HUES6 (cell line): ENCODE measurements at regions not wholly inside any gene's neighbourhood (a gene's known extent, or its start where the extent isn't known, plus 50 kb on each side); places are given as distances from the start of the nearest gene placed in this dataset.

Source experiments
- H3K27ac ChIP-seq: 2 replicates; pipeline ENCODE4 v1.7.0; 2013; ENCODE audit warnings: low read depth, mild to moderate bottlenecking, low read length, inconsistent platforms
- H3K27me3 ChIP-seq: 2 replicates; pipeline ENCODE4 v1.6.1; 2013; ENCODE audit warnings: low read length; ENCODE audit not compliant: control insufficient read depth, insufficient read depth
- H3K36me3 ChIP-seq: 2 replicates; pipeline ENCODE4 v1.6.1; 2013; ENCODE audit warnings: low read length; ENCODE audit not compliant: control insufficient read depth, insufficient read depth
- H3K4me1 ChIP-seq: 2 replicates; pipeline ENCODE4 v1.6.1; 2013; ENCODE audit warnings: low read length; ENCODE audit not compliant: control insufficient read depth, insufficient read depth
- H3K4me3 ChIP-seq: 2 replicates; pipeline ENCODE4 v1.5.1; 2013; ENCODE audit warnings: low read depth, low read length
- H3K9ac ChIP-seq: one replicate; pipeline ENCODE4 v1.6.1; 2013; ENCODE audit warnings: mild to moderate bottlenecking, low read length
- H3K9me3 ChIP-seq: 2 replicates; pipeline ENCODE4 v1.6.1; 2013; ENCODE audit warnings: low read depth, low read length; ENCODE audit not compliant: control insufficient read depth, insufficient read depth

- H3K4me1 ChIP-seq, result peaks cover 5% of the 10 kb centered on the region; the same call in 1 of the 2 replicates
- no peaks in the 10 kb centered on the region for H3K27me3 ChIP-seq
- H3K9me3 ChIP-seq, result no peaks in the 10 kb centered on the region; the same call in 1 of the 2 replicates
- no peak overlapping the region for H3K9ac ChIP-seq
- H3K4me3 ChIP-seq, result no peak overlapping the region
- H3K27ac ChIP-seq, result no peak overlapping the region
- H3K36me3 ChIP-seq, result no peaks in the 10 kb centered on the region
Observed at GRCh38 chr2:7444626-7445025, 527.4 kb downstream of the RNF144A start.

- Histone ChIP-seq H3K27ac (no peak overlapping the region), H3K36me3 (no peaks in the 10 kb centered on the region), H3K9ac (no peak overlapping the region), H3K9me3 (no peaks in the 10 kb centered on the region), H3K4me3 (no peak overlapping the region), H3K4me1 (peaks cover 10% of the 10 kb centered on the region), H3K27me3 (no peaks in the 10 kb centered on the region)
Observed at GRCh38 chr2:7448578-7449264, 531.5 kb downstream of the RNF144A start.

- H3K9ac ChIP-seq, result no peak overlapping the region
- H3K4me1 ChIP-seq, result peaks cover 10% of the 10 kb centered on the region
- no peaks in the 10 kb centered on the region for H3K9me3 ChIP-seq
- H3K36me3 ChIP-seq, result no peaks in the 10 kb centered on the region
- no peak overlapping the region for H3K4me3 ChIP-seq
- no peak overlapping the region for H3K27ac ChIP-seq
- H3K27me3 ChIP-seq, result no peaks in the 10 kb centered on the region
Observed at GRCh38 chr2:7449298-7449697, 532.1 kb downstream of the RNF144A start.

GRCh38 chr2:7450188-7450832, 533.1 kb downstream of the RNF144A start:
- H3K4me3 ChIP-seq, result no peak overlapping the region
- H3K9ac ChIP-seq, result no peak overlapping the region
- H3K27me3 ChIP-seq, result no peaks in the 10 kb centered on the region
- H3K27ac ChIP-seq, result no peak overlapping the region
- H3K9me3 ChIP-seq, result no peaks in the 10 kb centered on the region
- peaks cover 10% of the 10 kb centered on the region for H3K4me1 ChIP-seq
- H3K36me3 ChIP-seq, result no peaks in the 10 kb centered on the region

- Histone ChIP-seq H3K9ac (no peak overlapping the region), H3K4me1 (peaks cover 10% of the 10 kb centered on the region), H3K27ac (no peak overlapping the region), H3K4me3 (no peak overlapping the region), H3K9me3 (no peaks in the 10 kb centered on the region), H3K27me3 (no peaks in the 10 kb centered on the region), H3K36me3 (no peaks in the 10 kb centered on the region)
Observed at GRCh38 chr2:7450833-7451190, 533.6 kb downstream of the RNF144A start.

- no peaks in the 10 kb centered on the region for H3K36me3 ChIP-seq
- H3K27me3 ChIP-seq, result no peaks in the 10 kb centered on the region
- H3K9me3 ChIP-seq, result no peaks in the 10 kb centered on the region
- no peak overlapping the region for H3K9ac ChIP-seq
- peaks cover 16% of the 10 kb centered on the region for H3K4me1 ChIP-seq
- no peak overlapping the region for H3K4me3 ChIP-seq
- no peak overlapping the region for H3K27ac ChIP-seq
Observed at GRCh38 chr2:7452110-7452876, 535.1 kb downstream of the RNF144A start.

GRCh38 chr2:7454592-7454991, 537.4 kb downstream of the RNF144A start:
- Histone ChIP-seq H3K27me3 (no peaks in the 10 kb centered on the region), H3K36me3 (no peaks in the 10 kb centered on the region), H3K9ac (no peak overlapping the region), H3K27ac (no peak overlapping the region), H3K4me3 (no peak overlapping the region), H3K4me1 (peaks cover 11% of the 10 kb centered on the region), H3K9me3 (no peaks in the 10 kb centered on the region)

GRCh38 chr2:7456762-7457161, 539.5 kb downstream of the RNF144A start:
- H3K27ac ChIP-seq, result no peak overlapping the region
- H3K27me3 ChIP-seq, result no peaks in the 10 kb centered on the region
- H3K4me1 ChIP-seq, result peaks cover 10% of the 10 kb centered on the region
- no peak overlapping the region for H3K4me3 ChIP-seq
- no peaks in the 10 kb centered on the region for H3K36me3 ChIP-seq
- no peak overlapping the region for H3K9ac ChIP-seq
- no peaks in the 10 kb centered on the region for H3K9me3 ChIP-seq

GRCh38 chr2:7458066-7458465, 540.9 kb downstream of the RNF144A start:
- Histone ChIP-seq H3K4me1 (peaks cover 5% of the 10 kb centered on the region), H3K9me3 (no peaks in the 10 kb centered on the region), H3K27ac (no peak overlapping the region), H3K27me3 (no peaks in the 10 kb centered on the region), H3K9ac (no peak overlapping the region), H3K36me3 (no peaks in the 10 kb centered on the region), H3K4me3 (no peak overlapping the region)

- Histone ChIP-seq H3K9me3 (no peaks in the 10 kb centered on the region), H3K27ac (no peak overlapping the region), H3K36me3 (no peaks in the 10 kb centered on the region), H3K9ac (no peak overlapping the region), H3K4me1 (no peaks in the 10 kb centered on the region), H3K27me3 (no peaks in the 10 kb centered on the region), H3K4me3 (no peak overlapping the region)
Observed at GRCh38 chr2:7467782-7468447, 550.7 kb downstream of the RNF144A start.

GRCh38 chr2:7468448-7468828, 551.2 kb downstream of the RNF144A start:
- H3K27me3 ChIP-seq, result no peaks in the 10 kb centered on the region
- H3K9me3 ChIP-seq, result no peaks in the 10 kb centered on the region
- H3K36me3 ChIP-seq, result no peaks in the 10 kb centered on the region
- no peak overlapping the region for H3K4me3 ChIP-seq
- no peak overlapping the region for H3K9ac ChIP-seq
- H3K4me1 ChIP-seq, result no peaks in the 10 kb centered on the region
- no peak overlapping the region for H3K27ac ChIP-seq
